Cardiac muscle cell (in vitro differentiated cells and primary cell): ENCODE measurements at regions not wholly inside any gene's neighbourhood (a gene's known extent, or its start where the extent isn't known, plus 50 kb on each side); places are given as distances from the start of the nearest gene placed in this dataset.

Experiments used
- DNase-seq, 2 donors: peaks; one replicate each; pipeline versions ENCODE4 v3.0.0 to v3.0.0-alpha.2; 2010 to 2017; ENCODE audit warnings: low read depth in 1 of 2, low spot score in 1 of 2
- H3K27ac ChIP-seq: fragments of 200-600 bp; sonication (generic); 2 replicates; pipeline ENCODE4 v1.5.1; 2016
- H3K27me3 ChIP-seq: fragments of 200-600 bp; sonication (generic); 2 replicates; pipeline ENCODE4 v1.6.0; 2016; ENCODE audit warnings: control low read depth
- H3K36me3 ChIP-seq: fragments of 200-600 bp; sonication (generic); 2 replicates; pipeline ENCODE4 v1.5.1; 2016; ENCODE audit warnings: control low read depth
- H3K4me1 ChIP-seq: fragments of 200-600 bp; sonication (generic); 2 replicates; pipeline ENCODE4 v1.8.1; 2017; ENCODE audit warnings: low read depth, mild to moderate bottlenecking, mixed run types
- H3K4me3 ChIP-seq: fragments of 200-600 bp; sonication (generic); 2 replicates; pipeline ENCODE4 v1.5.1; 2016; ENCODE audit warnings: mild to moderate bottlenecking
- H3K9me3 ChIP-seq: fragments of 200-600 bp; sonication (generic); 2 replicates; pipeline ENCODE4 v1.5.1; 2017; ENCODE audit warnings: low read depth, mild to moderate bottlenecking, control low read depth
- CTCF ChIP-seq: IDR thresholded peaks from 2 replicates; pipeline ENCODE4 v1.5.1; 2012; ENCODE audit warnings: low read depth, mild to moderate bottlenecking, low read length

DNA sequence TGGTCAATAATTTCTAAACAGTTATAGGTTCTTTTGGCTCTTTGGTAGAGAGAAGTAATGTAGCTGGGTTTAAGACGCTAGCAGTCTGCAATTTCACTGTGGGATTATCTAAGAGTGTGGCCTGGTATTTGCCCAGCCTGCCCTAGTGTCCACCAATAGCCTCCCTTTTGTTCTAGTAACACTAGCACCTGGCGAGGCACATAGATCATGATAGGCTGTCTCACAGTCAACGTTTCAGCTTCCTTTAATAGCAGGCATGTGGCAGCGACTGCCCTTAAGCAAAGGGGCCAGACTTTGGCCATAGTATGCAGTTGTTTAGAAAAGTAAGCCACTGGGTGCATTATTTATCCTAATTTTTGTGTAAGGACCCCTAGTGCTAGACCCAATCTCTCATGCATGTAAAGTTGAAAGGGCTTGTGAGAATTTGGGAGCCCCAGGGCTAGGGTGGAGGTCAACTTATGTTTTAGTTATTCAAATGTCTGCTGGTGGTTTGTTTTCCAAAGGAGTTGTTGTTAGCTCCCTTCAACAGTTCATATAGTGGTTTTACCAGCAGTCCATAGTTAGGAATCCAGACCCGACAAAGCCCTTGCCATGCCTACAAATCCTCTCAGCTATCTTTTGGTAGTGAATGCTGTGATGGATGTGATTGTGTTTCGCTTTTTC is 274.3 kb downstream of the HTR1A start:
- no peak for DNase-seq
- H3K27ac ChIP-seq = no peak overlapping the region
- no peak for TF ChIP-seq CTCF

GRCh38 chr5:63686938-63687337 is 275.3 kb downstream of the HTR1A start:
- H3K27ac ChIP-seq = no peak overlapping the region
- no peaks in the 10 kb centered on the region for H3K36me3 ChIP-seq
- no peaks in the 10 kb centered on the region for H3K27me3 ChIP-seq
- no peaks in the 10 kb centered on the region for H3K9me3 ChIP-seq
- no peak for DNase-seq
- H3K4me3 ChIP-seq = no peak overlapping the region
- no peak for TF ChIP-seq CTCF
- H3K4me1 ChIP-seq = no peaks in the 10 kb centered on the region

More for the DNA sequence above, 274.3 kb downstream of the HTR1A start:
- no peaks in the 10 kb centered on the region for H3K27me3 ChIP-seq
- no peak overlapping the region for H3K4me3 ChIP-seq
- H3K4me1 ChIP-seq = no peaks in the 10 kb centered on the region
- no peaks in the 10 kb centered on the region for H3K36me3 ChIP-seq
- no peaks in the 10 kb centered on the region for H3K9me3 ChIP-seq

- Histone ChIP-seq H3K27me3 (no peaks in the 10 kb centered on the region), H3K4me3 (no peak overlapping the region), H3K9me3 (no peaks in the 10 kb centered on the region), H3K27ac (no peak overlapping the region), H3K4me1 (no peaks in the 10 kb centered on the region), H3K36me3 (no peaks in the 10 kb centered on the region)
- peak in 1 of 2 donors; percentile 8 for DNase-seq
- TF ChIP-seq CTCF = no peak
Observed at GRCh38 chr5:63686181-63686580, 276.1 kb downstream of the HTR1A start.

DNA sequence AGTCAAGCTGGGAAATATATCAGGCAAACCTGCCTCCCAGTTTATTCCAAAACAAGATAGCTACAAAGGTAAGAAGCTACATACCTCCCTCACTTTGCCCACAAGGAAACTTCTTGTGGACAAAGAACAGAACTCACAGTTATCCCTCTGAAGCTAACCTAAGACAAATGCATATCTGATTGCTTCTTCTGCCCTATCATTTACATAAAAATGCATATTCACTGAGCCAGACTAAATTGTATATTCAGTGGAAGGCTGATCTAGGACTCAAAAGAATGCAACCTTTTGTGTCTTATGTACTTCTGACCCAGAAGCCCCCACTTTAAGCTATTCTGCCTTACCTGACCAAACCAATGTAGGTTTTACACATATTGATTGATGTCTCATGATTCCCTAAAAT is 276.8 kb downstream of the HTR1A start:
- no peak for DNase-seq
- Histone ChIP-seq H3K27me3 (no peaks in the 10 kb centered on the region), H3K27ac (no peak overlapping the region), H3K4me3 (no peak overlapping the region), H3K4me1 (no peaks in the 10 kb centered on the region), H3K36me3 (no peaks in the 10 kb centered on the region), H3K9me3 (no peaks in the 10 kb centered on the region)
- no peak for TF ChIP-seq CTCF

DNA sequence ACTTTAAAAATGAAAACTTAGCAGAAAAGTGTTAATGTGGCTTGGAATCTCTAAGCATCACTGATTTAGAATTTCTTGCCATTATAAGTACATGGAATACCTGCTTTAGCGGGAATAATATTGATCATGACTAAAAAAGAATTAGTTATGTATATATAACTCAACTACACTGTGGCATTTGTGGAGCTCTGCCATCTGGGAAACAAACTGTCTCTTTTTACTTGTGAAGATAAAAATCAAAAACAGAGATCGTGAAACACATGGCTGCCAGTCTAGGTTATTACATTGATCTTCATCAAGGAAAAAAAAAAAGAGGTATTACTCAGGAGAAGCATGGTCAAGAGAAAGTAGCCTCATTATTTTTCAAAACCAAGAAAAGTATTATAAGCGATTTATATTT is 287.4 kb downstream of the HTR1A start:
- Histone ChIP-seq H3K9me3 (no peaks in the 10 kb centered on the region), H3K4me1 (no peaks in the 10 kb centered on the region), H3K36me3 (no peaks in the 10 kb centered on the region), H3K27me3 (no peaks in the 10 kb centered on the region), H3K4me3 (no peak overlapping the region), H3K27ac (no peak overlapping the region)
- no peak for TF ChIP-seq CTCF
- no peak for DNase-seq
